GM23338 (cell line): ENCODE measurements at regions not wholly inside any gene's neighbourhood (a gene's known extent, or its start where the extent isn't known, plus 50 kb on each side); places are given as distances from the start of the nearest gene placed in this dataset.

Experiments
- ATAC-seq: fragments of 200-7000 bp; cut with Tn5 transposase; 3 replicates; pipeline ENCODE4 v1.9.1; 2020
- DNase-seq: peaks from one replicate; pipeline ENCODE4 v3.0.0-alpha.2; 2015; ENCODE audit warnings: low spot score
- H2AFZ ChIP-seq: fragments of 200-600 bp; sonication (generic); 2 replicates; pipeline ENCODE4 v1.8.0; 2016; ENCODE audit warnings: antibody characterized with exemption, mild to moderate bottlenecking, moderate library complexity
- H3F3A ChIP-seq: fragments of 200-600 bp; sonication (generic); replicated peaks from 2 replicates; pipeline ENCODE4 v1.8.0; 2017; ENCODE audit warnings: antibody characterized with exemption, mixed run types, low read depth
- H3K27ac ChIP-seq: fragments of 200-600 bp; sonication (generic); 2 replicates; pipeline ENCODE4 v1.6.1; 2016; ENCODE audit warnings: low read depth
- H3K27me3 ChIP-seq: fragments of 200-600 bp; sonication (generic); 2 replicates; pipeline ENCODE4 v1.8.0; 2016; ENCODE audit warnings: mild to moderate bottlenecking, mixed run types, moderate library complexity; ENCODE audit not compliant: insufficient read depth
- H3K36me3 ChIP-seq: fragments of 200-600 bp; sonication (generic); 2 replicates; pipeline ENCODE4 v1.8.0; 2016; ENCODE audit warnings: mild to moderate bottlenecking; ENCODE audit not compliant: insufficient read depth
- H3K4me1 ChIP-seq: fragments of 200-600 bp; sonication (generic); 2 replicates; pipeline ENCODE4 v1.8.0; 2016; ENCODE audit warnings: mild to moderate bottlenecking, moderate library complexity; ENCODE audit not compliant: insufficient read depth
- H3K4me2 ChIP-seq: fragments of 200-600 bp; sonication (generic); 2 replicates; pipeline ENCODE4 v1.7.1; 2017; ENCODE audit warnings: mixed run types
- H3K4me3 ChIP-seq: fragments of 200-600 bp; sonication (generic); 2 replicates; pipeline ENCODE4 v1.6.1; 2016; ENCODE audit warnings: mixed run types
- H3K79me2 ChIP-seq: fragments of 200-600 bp; sonication (generic); replicated peaks from 2 replicates; pipeline ENCODE4 v1.8.0; 2017; ENCODE audit warnings: mild to moderate bottlenecking; ENCODE audit not compliant: insufficient read depth
- H3K9me2 ChIP-seq: fragments of 200-600 bp; sonication (generic); 2 replicates; pipeline ENCODE4 v1.8.0; 2017; ENCODE audit not compliant: insufficient read depth
- H4K20me1 ChIP-seq: fragments of 200-600 bp; sonication (generic); replicated peaks from 2 replicates; pipeline ENCODE4 v1.8.0; 2017; ENCODE audit warnings: mild to moderate bottlenecking; ENCODE audit not compliant: insufficient read depth
- H3K27ac Mint-ChIP-seq: 2 replicates; pipeline ENCODE4 v1.8.0; 2020; ENCODE audit warnings: inconsistent platforms, mild to moderate bottlenecking, moderate library complexity, mixed read lengths
- H3K27me3 Mint-ChIP-seq: 3 replicates; pipeline ENCODE4 v1.8.0; 2022; ENCODE audit warnings: low read depth, mild to moderate bottlenecking, moderate library complexity, mixed read lengths, inconsistent platforms; ENCODE audit not compliant: insufficient read depth, poor library complexity
- H3K36me3 Mint-ChIP-seq: 3 replicates; pipeline ENCODE4 v1.8.0; 2021; ENCODE audit warnings: low read depth, mild to moderate bottlenecking, inconsistent platforms, moderate library complexity, mixed read lengths
- H3K4me1 Mint-ChIP-seq: 3 replicates; pipeline ENCODE4 v1.8.0; 2020; ENCODE audit warnings: mild to moderate bottlenecking, inconsistent platforms, mixed read lengths
- H3K4me3 Mint-ChIP-seq: 3 replicates; pipeline ENCODE4 v1.8.0; 2021; ENCODE audit warnings: moderate library complexity, mild to moderate bottlenecking, inconsistent platforms, mixed read lengths
- H3K9me3 Mint-ChIP-seq: 3 replicates; pipeline ENCODE4 v1.8.0; 2020; ENCODE audit warnings: moderate library complexity, mild to moderate bottlenecking, inconsistent platforms, mixed read lengths
- CREB1 ChIP-seq: fragments of 250-450 bp; sonication (Bioruptor Pico); IDR thresholded peaks from 2 replicates; pipeline ENCODE4 v1.5.0; 2020; ENCODE audit warnings: low read depth, mild to moderate bottlenecking, moderate library complexity
- EZH2 ChIP-seq: fragments of 200-600 bp; sonication (generic); IDR thresholded peaks from one replicate; pipeline ENCODE4 v1.8.0; 2017; ENCODE audit warnings: antibody characterized with exemption, mild to moderate bottlenecking, low read depth; ENCODE audit not compliant: unreplicated experiment
- EZH2phosphoT487 ChIP-seq: fragments of 200-600 bp; sonication (generic); IDR thresholded peaks from one replicate; pipeline ENCODE4 v1.8.1; 2018; ENCODE audit warnings: antibody characterized with exemption; ENCODE audit not compliant: unreplicated experiment
- JUNB ChIP-seq: IDR thresholded peaks from one replicate; pipeline ENCODE4 v1.6.1; 2016; ENCODE audit warnings: antibody characterized with exemption; ENCODE audit not compliant: unreplicated experiment
- NANOG ChIP-seq: IDR thresholded peaks from 2 replicates; pipeline ENCODE4 v1.6.1; 2016; ENCODE audit warnings: antibody characterized with exemption, borderline replicate concordance
- POLR2AphosphoS5 ChIP-seq: IDR thresholded peaks from 2 replicates; pipeline ENCODE4 v1.6.1; 2016; ENCODE audit warnings: antibody characterized with exemption, low read depth
- REST ChIP-seq: IDR thresholded peaks from one replicate; pipeline ENCODE4 v1.6.1; 2018; ENCODE audit warnings: antibody characterized with exemption; ENCODE audit not compliant: unreplicated experiment
- STAT1 ChIP-seq: IDR thresholded peaks from one replicate; pipeline ENCODE4 v1.6.1; 2016; ENCODE audit warnings: antibody characterized with exemption; ENCODE audit not compliant: unreplicated experiment
- ZNF114 ChIP-seq: fragments of 250-450 bp; sonication (Bioruptor Pico); IDR thresholded peaks from 2 replicates; pipeline ENCODE4 v1.5.0; 2020; ENCODE audit warnings: mild to moderate bottlenecking, moderate library complexity
- ZNF331 ChIP-seq: fragments of 250-450 bp; sonication (Bioruptor Pico); IDR thresholded peaks from 2 replicates; pipeline ENCODE4 v1.5.0; 2020; ENCODE audit warnings: low read depth, mild to moderate bottlenecking, moderate library complexity
- TF ChIP-seq, protein P1 (sequence below): fragments of 250-450 bp; sonication (Bioruptor Pico); IDR thresholded peaks from 2 replicates; pipeline ENCODE4 v1.5.0; 2020; ENCODE audit warnings: mild to moderate bottlenecking, moderate library complexity
- TF ChIP-seq, protein P2 (sequence below): IDR thresholded peaks from 2 replicates; pipeline ENCODE4 v1.6.1; 2016; ENCODE audit warnings: antibody characterized with exemption
- TF ChIP-seq, protein P3 (sequence below), 2 experiments: fragments of 200-600 bp in 1 of 2; sonication (generic) in 1 of 2; conservative IDR thresholded peaks; 2 replicates each; pipeline versions ENCODE4 v1.5.1 to v1.6.1; 2016 to 2017; ENCODE audit warnings: antibody characterized with exemption in 2 of 2, low read depth in 2 of 2, mild to moderate bottlenecking in 2 of 2, moderate library complexity in 1 of 2

- Histone ChIP-seq H3K27ac (no peak overlapping the region), H3K27me3 (no peaks in the 10 kb centered on the region), H4K20me1 (no peaks in the 10 kb centered on the region), H3K79me2 (no peaks in the 10 kb centered on the region), H3K4me2 (no peak overlapping the region), H3K36me3 (no peaks in the 10 kb centered on the region), H3K4me3 (no peak overlapping the region), H3K9me2 (no peaks in the 10 kb centered on the region; the same call in 1 of the 2 replicates), H3F3A (no peaks in the 10 kb centered on the region), H2AFZ (no peak overlapping the region), H3K4me1 (no peaks in the 10 kb centered on the region)
- no peak for DNase-seq
- Mint-ChIP-seq H3K9me3 (no peaks in the 10 kb centered on the region; the same call in 2 of the 3 replicates), H3K4me1 (no peaks in the 10 kb centered on the region), H3K27me3 (peaks cover 3% of the 10 kb centered on the region), H3K4me3 (no peak overlapping the region), H3K27ac (no peak overlapping the region), H3K36me3 (no peaks in the 10 kb centered on the region)
- ATAC-seq: no peak
- TF ChIP-seq ZNF114 (CRISPR knock-in tag): no peak
- no peak for TF ChIP-seq POLR2AphosphoS5
- TF ChIP-seq CREB1 (CRISPR knock-in tag): no peak
- TF ChIP-seq JUNB: no peak
- TF ChIP-seq EZH2: no peak
- TF ChIP-seq, protein P1, sequence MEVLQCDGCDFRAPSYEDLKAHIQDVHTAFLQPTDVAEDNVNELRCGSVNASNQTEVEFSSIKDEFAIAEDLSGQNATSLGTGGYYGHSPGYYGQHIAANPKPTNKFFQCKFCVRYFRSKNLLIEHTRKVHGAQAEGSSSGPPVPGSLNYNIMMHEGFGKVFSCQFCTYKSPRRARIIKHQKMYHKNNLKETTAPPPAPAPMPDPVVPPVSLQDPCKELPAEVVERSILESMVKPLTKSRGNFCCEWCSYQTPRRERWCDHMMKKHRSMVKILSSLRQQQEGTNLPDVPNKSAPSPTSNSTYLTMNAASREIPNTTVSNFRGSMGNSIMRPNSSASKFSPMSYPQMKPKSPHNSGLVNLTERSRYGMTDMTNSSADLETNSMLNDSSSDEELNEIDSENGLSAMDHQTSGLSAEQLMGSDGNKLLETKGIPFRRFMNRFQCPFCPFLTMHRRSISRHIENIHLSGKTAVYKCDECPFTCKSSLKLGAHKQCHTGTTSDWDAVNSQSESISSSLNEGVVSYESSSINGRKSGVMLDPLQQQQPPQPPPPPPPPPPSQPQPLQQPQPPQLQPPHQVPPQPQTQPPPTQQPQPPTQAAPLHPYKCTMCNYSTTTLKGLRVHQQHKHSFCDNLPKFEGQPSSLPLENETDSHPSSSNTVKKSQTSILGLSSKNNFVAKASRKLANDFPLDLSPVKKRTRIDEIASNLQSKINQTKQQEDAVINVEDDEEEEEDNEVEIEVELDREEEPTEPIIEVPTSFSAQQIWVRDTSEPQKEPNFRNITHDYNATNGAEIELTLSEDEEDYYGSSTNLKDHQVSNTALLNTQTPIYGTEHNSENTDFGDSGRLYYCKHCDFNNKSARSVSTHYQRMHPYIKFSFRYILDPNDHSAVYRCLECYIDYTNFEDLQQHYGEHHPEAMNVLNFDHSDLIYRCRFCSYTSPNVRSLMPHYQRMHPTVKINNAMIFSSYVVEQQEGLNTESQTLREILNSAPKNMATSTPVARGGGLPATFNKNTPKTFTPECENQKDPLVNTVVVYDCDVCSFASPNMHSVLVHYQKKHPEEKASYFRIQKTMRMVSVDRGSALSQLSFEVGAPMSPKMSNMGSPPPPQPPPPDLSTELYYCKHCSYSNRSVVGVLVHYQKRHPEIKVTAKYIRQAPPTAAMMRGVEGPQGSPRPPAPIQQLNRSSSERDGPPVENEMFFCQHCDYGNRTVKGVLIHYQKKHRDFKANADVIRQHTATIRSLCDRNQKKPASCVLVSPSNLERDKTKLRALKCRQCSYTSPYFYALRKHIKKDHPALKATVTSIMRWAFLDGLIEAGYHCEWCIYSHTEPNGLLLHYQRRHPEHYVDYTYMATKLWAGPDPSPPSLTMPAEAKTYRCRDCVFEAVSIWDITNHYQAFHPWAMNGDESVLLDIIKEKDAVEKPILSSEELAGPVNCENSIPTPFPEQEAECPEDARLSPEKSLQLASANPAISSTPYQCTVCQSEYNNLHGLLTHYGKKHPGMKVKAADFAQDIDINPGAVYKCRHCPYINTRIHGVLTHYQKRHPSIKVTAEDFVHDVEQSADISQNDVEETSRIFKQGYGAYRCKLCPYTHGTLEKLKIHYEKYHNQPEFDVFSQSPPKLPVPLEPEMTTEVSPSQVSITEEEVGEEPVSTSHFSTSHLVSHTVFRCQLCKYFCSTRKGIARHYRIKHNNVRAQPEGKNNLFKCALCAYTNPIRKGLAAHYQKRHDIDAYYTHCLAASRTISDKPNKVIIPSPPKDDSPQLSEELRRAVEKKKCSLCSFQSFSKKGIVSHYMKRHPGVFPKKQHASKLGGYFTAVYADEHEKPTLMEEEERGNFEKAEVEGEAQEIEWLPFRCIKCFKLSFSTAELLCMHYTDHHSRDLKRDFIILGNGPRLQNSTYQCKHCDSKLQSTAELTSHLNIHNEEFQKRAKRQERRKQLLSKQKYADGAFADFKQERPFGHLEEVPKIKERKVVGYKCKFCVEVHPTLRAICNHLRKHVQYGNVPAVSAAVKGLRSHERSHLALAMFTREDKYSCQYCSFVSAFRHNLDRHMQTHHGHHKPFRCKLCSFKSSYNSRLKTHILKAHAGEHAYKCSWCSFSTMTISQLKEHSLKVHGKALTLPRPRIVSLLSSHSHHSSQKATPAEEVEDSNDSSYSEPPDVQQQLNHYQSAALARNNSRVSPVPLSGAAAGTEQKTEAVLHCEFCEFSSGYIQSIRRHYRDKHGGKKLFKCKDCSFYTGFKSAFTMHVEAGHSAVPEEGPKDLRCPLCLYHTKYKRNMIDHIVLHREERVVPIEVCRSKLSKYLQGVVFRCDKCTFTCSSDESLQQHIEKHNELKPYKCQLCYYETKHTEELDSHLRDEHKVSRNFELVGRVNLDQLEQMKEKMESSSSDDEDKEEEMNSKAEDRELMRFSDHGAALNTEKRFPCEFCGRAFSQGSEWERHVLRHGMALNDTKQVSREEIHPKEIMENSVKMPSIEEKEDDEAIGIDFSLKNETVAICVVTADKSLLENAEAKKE (CRISPR knock-in tag): no peak
- no peak for TF ChIP-seq STAT1
- TF ChIP-seq REST: no peak
- TF ChIP-seq, protein P2, sequence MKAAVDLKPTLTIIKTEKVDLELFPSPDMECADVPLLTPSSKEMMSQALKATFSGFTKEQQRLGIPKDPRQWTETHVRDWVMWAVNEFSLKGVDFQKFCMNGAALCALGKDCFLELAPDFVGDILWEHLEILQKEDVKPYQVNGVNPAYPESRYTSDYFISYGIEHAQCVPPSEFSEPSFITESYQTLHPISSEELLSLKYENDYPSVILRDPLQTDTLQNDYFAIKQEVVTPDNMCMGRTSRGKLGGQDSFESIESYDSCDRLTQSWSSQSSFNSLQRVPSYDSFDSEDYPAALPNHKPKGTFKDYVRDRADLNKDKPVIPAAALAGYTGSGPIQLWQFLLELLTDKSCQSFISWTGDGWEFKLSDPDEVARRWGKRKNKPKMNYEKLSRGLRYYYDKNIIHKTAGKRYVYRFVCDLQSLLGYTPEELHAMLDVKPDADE: no peak
- no peak for TF ChIP-seq NANOG
- TF ChIP-seq EZH2phosphoT487: no peak
- TF ChIP-seq ZNF331 (CRISPR knock-in tag): no peak
- TF ChIP-seq, protein P3, sequence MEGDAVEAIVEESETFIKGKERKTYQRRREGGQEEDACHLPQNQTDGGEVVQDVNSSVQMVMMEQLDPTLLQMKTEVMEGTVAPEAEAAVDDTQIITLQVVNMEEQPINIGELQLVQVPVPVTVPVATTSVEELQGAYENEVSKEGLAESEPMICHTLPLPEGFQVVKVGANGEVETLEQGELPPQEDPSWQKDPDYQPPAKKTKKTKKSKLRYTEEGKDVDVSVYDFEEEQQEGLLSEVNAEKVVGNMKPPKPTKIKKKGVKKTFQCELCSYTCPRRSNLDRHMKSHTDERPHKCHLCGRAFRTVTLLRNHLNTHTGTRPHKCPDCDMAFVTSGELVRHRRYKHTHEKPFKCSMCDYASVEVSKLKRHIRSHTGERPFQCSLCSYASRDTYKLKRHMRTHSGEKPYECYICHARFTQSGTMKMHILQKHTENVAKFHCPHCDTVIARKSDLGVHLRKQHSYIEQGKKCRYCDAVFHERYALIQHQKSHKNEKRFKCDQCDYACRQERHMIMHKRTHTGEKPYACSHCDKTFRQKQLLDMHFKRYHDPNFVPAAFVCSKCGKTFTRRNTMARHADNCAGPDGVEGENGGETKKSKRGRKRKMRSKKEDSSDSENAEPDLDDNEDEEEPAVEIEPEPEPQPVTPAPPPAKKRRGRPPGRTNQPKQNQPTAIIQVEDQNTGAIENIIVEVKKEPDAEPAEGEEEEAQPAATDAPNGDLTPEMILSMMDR (conservative IDR thresholded peaks at IDR 0.05; ENCODE audit: low read depth in 2 of 2): no peak
Measured at GRCh38 chr13:73146707-73147106, 87.9 kb downstream of the KLF5 start.
